Right atrium auricular region (tissue), 2 donors: ENCODE measurements at regions not wholly inside any gene's neighbourhood (a gene's known extent, or its start where the extent isn't known, plus 50 kb on each side); places are given as distances from the start of the nearest gene placed in this dataset.

Source experiments
- DNase-seq: peaks from one replicate; pipeline ENCODE4 v3.0.0-alpha.2; 2019; ENCODE audit warnings: low spot score
- H3K27ac ChIP-seq, 2 donors: fragments of 200-600 bp; sonication (generic); 1 replicate in 1 of 2; 2 replicates in 1 of 2; pipeline ENCODE4 v1.5.1; 2016 to 2019
- H3K27me3 ChIP-seq, 2 donors: fragments of 200-600 bp; sonication (generic); one replicate each; pipeline versions ENCODE4 v1.5.1 to v1.6.0; 2017 to 2019
- H3K36me3 ChIP-seq: fragments of 200-600 bp; sonication (generic); one replicate; pipeline ENCODE4 v1.5.1; 2016
- H3K4me1 ChIP-seq, 2 donors: fragments of 200-600 bp; sonication (generic); one replicate each; pipeline versions ENCODE4 v1.5.1 to v1.6.0; 2017 to 2019
- H3K4me3 ChIP-seq, 2 donors: fragments of 200-600 bp; sonication (generic); 1 replicate in 1 of 2; 2 replicates in 1 of 2; pipeline ENCODE4 v1.5.1; 2017 to 2019; ENCODE audit warnings: mild to moderate bottlenecking in 1 of 2, moderate library complexity in 1 of 2
- H3K9me3 ChIP-seq, 2 donors: fragments of 200-600 bp; sonication (generic); one replicate each; pipeline ENCODE4 v1.5.1; 2019
- TF ChIP-seq, protein P1 (sequence below), 2 donors: fragments of 200-600 bp; sonication (generic); IDR thresholded peaks; one replicate each; pipeline ENCODE4 v1.5.1; 2019; ENCODE audit warnings: antibody characterized with exemption in 2 of 2

DNA sequence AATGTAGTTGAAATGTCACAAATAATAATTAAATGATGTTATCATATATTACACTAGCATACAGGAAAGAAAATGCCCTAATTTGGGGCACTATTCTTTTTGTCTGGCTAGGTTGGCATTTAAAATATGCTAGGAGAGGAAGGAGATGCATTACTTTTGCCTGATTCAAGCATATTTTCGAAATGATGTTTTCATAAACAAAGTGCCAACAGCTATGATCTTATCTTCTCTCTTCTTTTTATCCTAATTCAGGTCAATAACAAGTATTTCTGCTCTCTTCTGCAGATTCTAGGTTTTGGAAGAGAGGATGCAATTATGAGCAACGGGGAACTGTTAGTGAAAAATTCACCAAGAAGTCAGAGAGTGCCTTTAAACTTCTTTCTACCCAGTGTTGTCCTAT lies 55.8 kb upstream of the NR2F2 start:
- no peaks in the 10 kb centered on the region for H3K9me3 ChIP-seq

DNA sequence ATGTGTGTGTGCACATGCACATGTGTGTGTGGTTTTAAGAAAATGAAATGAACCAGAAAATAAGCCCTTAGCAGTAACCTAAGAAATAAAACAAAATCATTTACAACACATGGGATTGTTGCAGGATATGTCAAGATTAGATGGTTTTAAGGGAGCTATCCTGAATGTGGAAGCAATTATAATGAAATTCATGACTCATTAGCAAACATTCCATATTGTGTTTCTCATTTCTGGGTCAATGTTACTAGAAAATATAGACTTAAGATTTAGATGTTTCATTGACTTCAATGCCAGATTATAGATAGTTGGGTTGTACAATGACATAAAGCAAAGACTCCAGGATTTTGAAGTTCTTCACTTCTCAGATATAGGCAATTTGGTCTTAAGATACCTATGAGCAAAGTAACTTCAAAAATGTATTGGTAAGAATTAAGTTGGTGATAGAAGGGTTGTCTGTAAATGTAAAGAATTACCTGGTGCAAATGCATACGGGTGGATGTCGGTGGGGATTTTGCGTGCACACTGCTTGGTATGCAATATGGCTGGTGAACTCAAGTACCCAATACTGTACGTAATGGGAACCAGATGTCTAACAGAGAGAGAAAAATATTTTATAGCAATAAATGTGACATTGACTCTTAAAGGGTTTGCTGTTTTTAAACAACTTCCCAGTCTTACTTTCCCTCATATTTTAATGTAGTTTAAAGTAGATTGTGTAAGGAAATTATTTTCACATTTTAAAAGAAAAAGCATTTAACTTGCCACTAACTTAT lies 53.9 kb upstream of the NR2F2 start:
- no peaks in the 10 kb centered on the region for H3K27me3 ChIP-seq
- H3K4me1 ChIP-seq: no peaks in the 10 kb centered on the region
- no peak overlapping the region for H3K4me3 ChIP-seq
- no peak overlapping the region for H3K27ac ChIP-seq
- TF ChIP-seq, protein P1, sequence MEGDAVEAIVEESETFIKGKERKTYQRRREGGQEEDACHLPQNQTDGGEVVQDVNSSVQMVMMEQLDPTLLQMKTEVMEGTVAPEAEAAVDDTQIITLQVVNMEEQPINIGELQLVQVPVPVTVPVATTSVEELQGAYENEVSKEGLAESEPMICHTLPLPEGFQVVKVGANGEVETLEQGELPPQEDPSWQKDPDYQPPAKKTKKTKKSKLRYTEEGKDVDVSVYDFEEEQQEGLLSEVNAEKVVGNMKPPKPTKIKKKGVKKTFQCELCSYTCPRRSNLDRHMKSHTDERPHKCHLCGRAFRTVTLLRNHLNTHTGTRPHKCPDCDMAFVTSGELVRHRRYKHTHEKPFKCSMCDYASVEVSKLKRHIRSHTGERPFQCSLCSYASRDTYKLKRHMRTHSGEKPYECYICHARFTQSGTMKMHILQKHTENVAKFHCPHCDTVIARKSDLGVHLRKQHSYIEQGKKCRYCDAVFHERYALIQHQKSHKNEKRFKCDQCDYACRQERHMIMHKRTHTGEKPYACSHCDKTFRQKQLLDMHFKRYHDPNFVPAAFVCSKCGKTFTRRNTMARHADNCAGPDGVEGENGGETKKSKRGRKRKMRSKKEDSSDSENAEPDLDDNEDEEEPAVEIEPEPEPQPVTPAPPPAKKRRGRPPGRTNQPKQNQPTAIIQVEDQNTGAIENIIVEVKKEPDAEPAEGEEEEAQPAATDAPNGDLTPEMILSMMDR (IDR thresholded peaks at IDR 0.05): no peak
- no peaks in the 10 kb centered on the region for H3K9me3 ChIP-seq
- no peak for DNase-seq
- peaks cover 3% of the 10 kb centered on the region for H3K36me3 ChIP-seq

More for the DNA sequence above, 55.8 kb upstream of the NR2F2 start:
- Histone ChIP-seq H3K4me3 (no peak overlapping the region), H3K27me3 (no peaks in the 10 kb centered on the region), H3K36me3 (peaks cover 2% of the 10 kb centered on the region), H3K4me1 (no peaks in the 10 kb centered on the region), H3K27ac (no peak overlapping the region)
- TF ChIP-seq, protein P1 (IDR thresholded peaks at IDR 0.05): no peak
- no peak for DNase-seq
